Osteoblast (primary cell): ENCODE measurements at regions not wholly inside any gene's neighbourhood (a gene's known extent, or its start where the extent isn't known, plus 50 kb on each side); places are given as distances from the start of the nearest gene placed in this dataset.

ENCODE experiments used
- DNase-seq: peaks from one replicate; pipeline ENCODE4 v3.0.0; 2011; ENCODE audit warnings: low spot score, mixed read lengths; ENCODE audit not compliant: insufficient read length; ENCODE audit errors: missing footprints
- H2AFZ ChIP-seq: 2 replicates; pipeline ENCODE4 v1.6.0; 2011; ENCODE audit warnings: mild to moderate bottlenecking, low read length
- H3K27ac ChIP-seq: 2 replicates; pipeline ENCODE4 v1.5.1; 2011; ENCODE audit warnings: mild to moderate bottlenecking, low read depth, low read length, moderate library complexity
- H3K27me3 ChIP-seq: 2 replicates; pipeline ENCODE4 v1.6.0; 2012; ENCODE audit warnings: mild to moderate bottlenecking, control low read depth, inconsistent platforms, low read length, moderate library complexity; ENCODE audit not compliant: insufficient read depth
- H3K36me3 ChIP-seq: 2 replicates; pipeline ENCODE4 v1.5.1; 2011; ENCODE audit warnings: mild to moderate bottlenecking, low read length, control low read depth, moderate library complexity; ENCODE audit not compliant: insufficient read depth
- H3K4me1 ChIP-seq: 2 replicates; pipeline ENCODE4 v1.5.1; 2011; ENCODE audit warnings: mild to moderate bottlenecking, low read length, control low read depth, moderate library complexity; ENCODE audit not compliant: insufficient read depth
- H3K4me2 ChIP-seq: 2 replicates; pipeline ENCODE4 v1.6.0; 2011; ENCODE audit warnings: mild to moderate bottlenecking, low read length; ENCODE audit not compliant: insufficient read depth
- H3K4me3 ChIP-seq: fragments of 200-600 bp; sonication (generic); 3 replicates; pipeline ENCODE4 v1.5.1; 2012; ENCODE audit warnings: mild to moderate bottlenecking, low read length, inconsistent platforms; ENCODE audit not compliant: insufficient read depth
- H3K79me2 ChIP-seq: 2 replicates; pipeline ENCODE4 v1.6.0; 2012; ENCODE audit warnings: mild to moderate bottlenecking, low read length, control low read depth, inconsistent platforms; ENCODE audit not compliant: insufficient read depth
- H3K9me3 ChIP-seq: 2 replicates; pipeline ENCODE4 v1.5.1; 2011; ENCODE audit warnings: low read depth, low read length, control low read depth
- H4K20me1 ChIP-seq: 2 replicates; pipeline ENCODE4 v1.6.0; 2012; ENCODE audit warnings: mild to moderate bottlenecking, low read length, control low read depth; ENCODE audit not compliant: insufficient read depth
- CTCF ChIP-seq: IDR thresholded peaks from 2 replicates; pipeline ENCODE4 v1.5.1; 2011; ENCODE audit warnings: mild to moderate bottlenecking, low read depth, low read length, moderate library complexity; ENCODE audit errors: extremely low read depth

GRCh38 chr15:45884289-45884688 is 249.5 kb downstream of the SQOR start:
- Histone ChIP-seq H3K79me2 (no peaks in the 10 kb centered on the region), H3K4me1 (no peaks in the 10 kb centered on the region), H4K20me1 (no peaks in the 10 kb centered on the region), H3K4me2 (no peak overlapping the region), H3K9me3 (no peaks in the 10 kb centered on the region), H2AFZ (no peak overlapping the region), H3K27me3 (no peaks in the 10 kb centered on the region), H3K36me3 (no peaks in the 10 kb centered on the region), H3K4me3 (no peak overlapping the region), H3K27ac (no peak overlapping the region)
- TF ChIP-seq CTCF = no peak
- DNase-seq = no peak

GRCh38 chr15:45884755-45885445 is 250.1 kb downstream of the SQOR start:
- no peaks in the 10 kb centered on the region for H3K79me2 ChIP-seq
- H3K9me3 ChIP-seq = no peaks in the 10 kb centered on the region
- H3K27me3 ChIP-seq = no peaks in the 10 kb centered on the region
- no peak for DNase-seq
- no peak overlapping the region for H3K4me3 ChIP-seq
- no peak overlapping the region for H3K27ac ChIP-seq
- H3K36me3 ChIP-seq = no peaks in the 10 kb centered on the region
- H3K4me1 ChIP-seq = no peaks in the 10 kb centered on the region
- no peak for TF ChIP-seq CTCF
- H3K4me2 ChIP-seq = no peak overlapping the region
- H2AFZ ChIP-seq = no peak overlapping the region
- no peaks in the 10 kb centered on the region for H4K20me1 ChIP-seq

GRCh38 chr15:45885801-45886200 is 251.0 kb downstream of the SQOR start:
- Histone ChIP-seq H3K4me1 (no peaks in the 10 kb centered on the region), H4K20me1 (no peaks in the 10 kb centered on the region), H3K4me3 (no peak overlapping the region), H3K27me3 (no peaks in the 10 kb centered on the region), H3K36me3 (no peaks in the 10 kb centered on the region), H3K4me2 (no peak overlapping the region), H3K9me3 (no peaks in the 10 kb centered on the region), H2AFZ (no peak overlapping the region), H3K27ac (no peak overlapping the region), H3K79me2 (no peaks in the 10 kb centered on the region)
- no peak for DNase-seq
- no peak for TF ChIP-seq CTCF

GRCh38 chr15:45891766-45892165 is 256.9 kb downstream of the SQOR start:
- Histone ChIP-seq H4K20me1 (no peaks in the 10 kb centered on the region), H3K36me3 (no peaks in the 10 kb centered on the region), H3K4me1 (no peaks in the 10 kb centered on the region), H3K4me3 (no peak overlapping the region), H3K4me2 (no peak overlapping the region), H3K27me3 (no peaks in the 10 kb centered on the region), H3K79me2 (no peaks in the 10 kb centered on the region), H2AFZ (no peak overlapping the region), H3K27ac (no peak overlapping the region), H3K9me3 (no peaks in the 10 kb centered on the region)
- DNase-seq = no peak
- no peak for TF ChIP-seq CTCF
